Gastrocnemius medialis (tissue), 4 donors: ENCODE measurements at regions not wholly inside any gene's neighbourhood (a gene's known extent, or its start where the extent isn't known, plus 50 kb on each side); places are given as distances from the start of the nearest gene placed in this dataset.

Experiments
- CTCF ChIP-seq, 5 experiments: fragments of 450-650 bp in 3 of 5; fragments of 200-600 bp in 2 of 5; sonication (generic) in 2 of 5; IDR thresholded peaks in 4 of 5; conservative IDR thresholded peaks in 1 of 5; 1 replicate in 4 of 5; 2 replicates in 1 of 5; pipeline ENCODE4 v1.5.1; 2016 to 2019; ENCODE audit warnings: antibody characterized with exemption in 5 of 5, mild to moderate bottlenecking in 3 of 5, moderate library complexity in 3 of 5
- POLR2A ChIP-seq, 2 donors: fragments of 450-650 bp; IDR thresholded peaks; one replicate each; pipeline ENCODE4 v1.6.1; 2017; ENCODE audit warnings: antibody characterized with exemption in 2 of 2, mild to moderate bottlenecking in 2 of 2, moderate library complexity in 2 of 2

GRCh38 chr7:93819699-93820098 lies 70.9 kb downstream of the TFPI2 start:
- TF ChIP-seq POLR2A (IDR thresholded peaks at IDR 0.05) = no peak
- no peak for TF ChIP-seq CTCF (IDR thresholded peaks at IDR 0.05 in 4 of 5, conservative IDR thresholded peaks at IDR 0.05 in 1 of 5)
